HCT116 (cell line): ENCODE measurements at regions not wholly inside any gene's neighbourhood (a gene's known extent, or its start where the extent isn't known, plus 50 kb on each side); places are given as distances from the start of the nearest gene placed in this dataset.

Source experiments
- CEBPB ChIP-seq: IDR thresholded peaks from 2 replicates; pipeline ENCODE4 v1.6.1; 2012; ENCODE audit warnings: low read depth
- EGR1 ChIP-seq: IDR thresholded peaks from 2 replicates; pipeline ENCODE4 v1.6.1; 2012; ENCODE audit warnings: low read depth
- EZH2 ChIP-seq: fragments of 200-600 bp; sonication (generic); IDR thresholded peaks from 2 replicates; pipeline ENCODE4 v1.6.1; 2017; ENCODE audit warnings: antibody characterized with exemption, mixed run types
- EZH2phosphoT487 ChIP-seq: fragments of 200-600 bp; IDR thresholded peaks from 2 replicates; pipeline ENCODE4 v1.6.1; 2018; ENCODE audit warnings: antibody characterized with exemption, borderline replicate concordance
- POLR2A ChIP-seq: IDR thresholded peaks from 2 replicates; pipeline ENCODE4 v1.7.0; 2011; ENCODE audit warnings: borderline replicate concordance; ENCODE audit not compliant: insufficient read depth, insufficient read length; ENCODE audit errors: extremely low read depth
- POLR2AphosphoS5 ChIP-seq: IDR thresholded peaks from 2 replicates; pipeline ENCODE4 v1.6.1; 2011; ENCODE audit warnings: mild to moderate bottlenecking, low read depth, low read length, moderate library complexity
- SIN3A ChIP-seq: IDR thresholded peaks from 2 replicates; pipeline ENCODE4 v1.6.1; 2012; ENCODE audit warnings: low read depth
- TF ChIP-seq, protein P1 (sequence below), 3 experiments: fragments of 200-600 bp in 1 of 3; sonication (generic) in 1 of 3; IDR thresholded peaks in 2 of 3; conservative IDR thresholded peaks in 1 of 3; 2 replicates each; pipeline ENCODE4 v1.5.1; 2012 to 2017; ENCODE audit warnings: low read depth in 2 of 3, low read length in 2 of 3, antibody characterized with exemption in 1 of 3, borderline replicate concordance in 1 of 3, control low read depth in 1 of 3, mild to moderate bottlenecking in 1 of 3, mixed read lengths in 1 of 3, mixed run types in 1 of 3, moderate library complexity in 1 of 3; ENCODE audit not compliant: insufficient read depth in 1 of 3
- TF ChIP-seq, protein P2 (sequence below): IDR thresholded peaks from 2 replicates; pipeline ENCODE4 v1.6.1; 2011; ENCODE audit warnings: mild to moderate bottlenecking, low read length, moderate library complexity; ENCODE audit not compliant: insufficient replicate concordance; ENCODE audit errors: extremely low read depth

DNA sequence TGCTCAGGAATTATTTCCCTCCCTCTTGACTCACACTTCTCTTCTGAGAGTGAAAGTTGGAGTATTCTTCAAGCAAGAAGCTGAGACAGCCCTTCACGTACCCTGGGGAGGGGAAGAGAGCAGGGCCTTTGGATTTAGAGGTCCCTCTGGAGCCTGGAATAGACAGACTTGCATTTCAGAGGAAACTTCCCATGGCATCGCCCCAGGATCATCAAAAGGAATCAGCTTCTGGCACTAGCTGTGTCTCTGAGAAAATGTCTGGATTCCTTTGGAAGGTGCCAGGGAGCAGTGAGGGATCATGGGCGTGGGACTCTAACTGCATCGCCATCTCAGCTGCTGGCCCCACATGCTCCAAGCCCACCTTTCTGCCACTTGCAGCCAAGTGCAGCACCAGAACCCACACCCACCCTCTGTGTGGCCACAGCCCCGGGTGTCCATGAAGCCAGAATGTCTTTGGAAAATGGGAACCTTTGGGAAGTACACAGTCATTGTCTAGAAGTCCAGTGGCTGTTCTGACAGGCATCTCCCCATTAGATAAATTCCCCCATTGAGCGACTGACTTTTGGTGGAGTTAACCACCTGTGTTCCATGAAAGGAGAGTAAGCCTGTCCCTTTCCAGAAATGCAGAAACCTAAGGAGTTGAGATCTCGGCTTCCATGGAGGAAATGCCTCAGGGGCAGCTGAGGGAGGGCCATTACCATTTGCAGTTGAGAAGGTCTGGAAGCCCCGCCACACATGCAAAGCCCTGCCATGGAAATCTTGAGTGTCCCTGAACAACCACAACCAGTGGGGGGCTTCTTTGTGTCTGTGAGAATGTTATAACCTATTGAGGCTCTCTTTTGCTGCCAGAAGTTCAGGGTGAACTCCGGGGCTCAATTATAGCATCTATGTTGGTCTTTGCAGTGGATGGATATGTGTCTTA is 57.8 kb upstream of the GDF10 start:
- no peak for TF ChIP-seq POLR2A
- TF ChIP-seq, protein P1, sequence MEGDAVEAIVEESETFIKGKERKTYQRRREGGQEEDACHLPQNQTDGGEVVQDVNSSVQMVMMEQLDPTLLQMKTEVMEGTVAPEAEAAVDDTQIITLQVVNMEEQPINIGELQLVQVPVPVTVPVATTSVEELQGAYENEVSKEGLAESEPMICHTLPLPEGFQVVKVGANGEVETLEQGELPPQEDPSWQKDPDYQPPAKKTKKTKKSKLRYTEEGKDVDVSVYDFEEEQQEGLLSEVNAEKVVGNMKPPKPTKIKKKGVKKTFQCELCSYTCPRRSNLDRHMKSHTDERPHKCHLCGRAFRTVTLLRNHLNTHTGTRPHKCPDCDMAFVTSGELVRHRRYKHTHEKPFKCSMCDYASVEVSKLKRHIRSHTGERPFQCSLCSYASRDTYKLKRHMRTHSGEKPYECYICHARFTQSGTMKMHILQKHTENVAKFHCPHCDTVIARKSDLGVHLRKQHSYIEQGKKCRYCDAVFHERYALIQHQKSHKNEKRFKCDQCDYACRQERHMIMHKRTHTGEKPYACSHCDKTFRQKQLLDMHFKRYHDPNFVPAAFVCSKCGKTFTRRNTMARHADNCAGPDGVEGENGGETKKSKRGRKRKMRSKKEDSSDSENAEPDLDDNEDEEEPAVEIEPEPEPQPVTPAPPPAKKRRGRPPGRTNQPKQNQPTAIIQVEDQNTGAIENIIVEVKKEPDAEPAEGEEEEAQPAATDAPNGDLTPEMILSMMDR (IDR thresholded peaks at IDR 0.05 in 2 of 3, conservative IDR thresholded peaks at IDR 0.05 in 1 of 3; ENCODE audit: borderline replicate concordance in 1 of 3, insufficient read depth in 1 of 3, low read depth in 2 of 3, low read length in 2 of 3), result no peak
- TF ChIP-seq EZH2, result no peak
- TF ChIP-seq EZH2phosphoT487, result no peak
- TF ChIP-seq EGR1, result no peak
- TF ChIP-seq, protein P2, sequence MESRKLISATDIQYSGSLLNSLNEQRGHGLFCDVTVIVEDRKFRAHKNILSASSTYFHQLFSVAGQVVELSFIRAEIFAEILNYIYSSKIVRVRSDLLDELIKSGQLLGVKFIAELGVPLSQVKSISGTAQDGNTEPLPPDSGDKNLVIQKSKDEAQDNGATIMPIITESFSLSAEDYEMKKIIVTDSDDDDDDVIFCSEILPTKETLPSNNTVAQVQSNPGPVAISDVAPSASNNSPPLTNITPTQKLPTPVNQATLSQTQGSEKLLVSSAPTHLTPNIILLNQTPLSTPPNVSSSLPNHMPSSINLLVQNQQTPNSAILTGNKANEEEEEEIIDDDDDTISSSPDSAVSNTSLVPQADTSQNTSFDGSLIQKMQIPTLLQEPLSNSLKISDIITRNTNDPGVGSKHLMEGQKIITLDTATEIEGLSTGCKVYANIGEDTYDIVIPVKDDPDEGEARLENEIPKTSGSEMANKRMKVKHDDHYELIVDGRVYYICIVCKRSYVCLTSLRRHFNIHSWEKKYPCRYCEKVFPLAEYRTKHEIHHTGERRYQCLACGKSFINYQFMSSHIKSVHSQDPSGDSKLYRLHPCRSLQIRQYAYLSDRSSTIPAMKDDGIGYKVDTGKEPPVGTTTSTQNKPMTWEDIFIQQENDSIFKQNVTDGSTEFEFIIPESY, result no peak
- TF ChIP-seq SIN3A, result no peak
- TF ChIP-seq CEBPB, result no peak
- TF ChIP-seq POLR2AphosphoS5, result no peak
